NCI-H69 (cell line): ENCODE measurements at regions not wholly inside any gene's neighbourhood (a gene's known extent, or its start where the extent isn't known, plus 50 kb on each side); places are given as distances from the start of the nearest gene placed in this dataset.

Experiments used
- DNase-seq: peaks from one replicate; lab custom pipeline; 2025; lab: John Stamatoyannopoulos, UW

DNA sequence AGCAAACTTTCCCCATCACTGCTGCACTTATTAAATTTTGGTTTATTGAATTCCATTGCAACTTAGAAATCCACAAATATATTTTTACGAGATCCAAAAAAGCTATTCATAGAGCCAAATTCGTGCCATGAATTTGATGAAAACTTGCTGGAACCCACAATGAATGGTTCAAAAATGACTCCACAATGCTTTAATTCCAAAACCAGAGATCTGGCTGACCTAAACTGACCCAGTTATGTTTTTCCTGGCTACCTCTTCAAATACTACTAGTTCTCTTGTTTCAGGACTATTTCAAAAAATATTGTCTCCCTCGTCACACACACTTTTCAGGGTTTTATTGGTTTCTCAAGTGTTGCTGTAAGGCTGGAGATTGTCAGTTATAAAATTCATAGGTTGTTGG, 474.8 kb downstream of the PDGFC start:
- no peak for DNase-seq

DNA sequence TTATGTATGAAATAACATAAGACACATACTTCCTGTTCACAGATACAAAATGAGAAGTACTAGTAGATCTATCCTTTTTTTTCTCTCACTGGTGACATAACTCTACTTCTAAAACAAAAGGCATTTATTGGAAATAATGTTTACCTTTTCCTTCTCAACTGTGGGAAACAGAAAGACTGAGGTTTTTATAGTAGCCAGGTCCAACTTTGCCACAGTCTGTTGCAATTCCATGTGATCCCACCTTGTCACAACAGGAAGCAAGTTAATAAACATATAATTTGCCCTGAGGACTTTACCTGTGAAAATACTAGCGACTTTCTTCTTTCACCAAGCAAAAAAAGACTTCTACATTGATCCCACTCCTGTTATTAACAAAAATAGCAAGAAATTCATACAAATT, 475.8 kb downstream of the PDGFC start:
- DNase-seq = no peak

DNA sequence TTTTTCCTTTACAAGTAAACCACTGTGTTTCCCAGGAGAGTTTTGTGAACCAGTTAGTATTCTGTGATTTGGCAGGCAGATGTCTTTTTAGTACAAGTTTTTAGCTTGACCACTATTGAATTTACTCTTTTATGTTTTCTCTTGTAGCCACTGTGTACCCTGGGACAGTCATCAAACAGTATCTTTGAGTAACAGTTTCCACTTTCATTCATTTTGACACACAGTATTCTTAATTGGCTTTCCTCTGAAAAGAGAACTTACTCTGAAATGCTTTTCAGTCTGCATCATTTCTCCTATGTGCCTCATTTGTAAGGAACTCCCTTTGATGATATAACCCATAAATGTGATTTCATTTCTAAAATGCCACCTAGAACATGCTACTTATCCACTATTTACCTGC, 476.5 kb downstream of the PDGFC start:
- no peak for DNase-seq

DNA sequence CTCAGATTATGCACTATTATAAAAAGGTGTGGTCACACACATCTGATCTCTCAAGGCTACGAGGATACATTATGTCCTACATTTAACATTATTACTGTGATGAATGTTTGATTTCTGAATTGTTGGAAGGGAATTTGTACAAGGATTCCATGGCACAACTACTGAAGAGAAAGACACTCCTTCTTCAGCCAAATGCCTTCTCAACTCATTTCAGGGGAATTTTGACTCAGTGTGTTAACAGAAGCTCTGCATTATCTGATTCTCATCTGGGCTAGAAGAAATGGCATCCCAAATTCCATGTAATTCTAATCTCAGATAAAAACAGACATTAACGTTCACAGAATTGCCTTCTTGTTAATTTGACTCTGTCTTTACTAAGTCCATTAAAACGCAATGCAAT, 477.7 kb downstream of the PDGFC start:
- no peak for DNase-seq

DNA sequence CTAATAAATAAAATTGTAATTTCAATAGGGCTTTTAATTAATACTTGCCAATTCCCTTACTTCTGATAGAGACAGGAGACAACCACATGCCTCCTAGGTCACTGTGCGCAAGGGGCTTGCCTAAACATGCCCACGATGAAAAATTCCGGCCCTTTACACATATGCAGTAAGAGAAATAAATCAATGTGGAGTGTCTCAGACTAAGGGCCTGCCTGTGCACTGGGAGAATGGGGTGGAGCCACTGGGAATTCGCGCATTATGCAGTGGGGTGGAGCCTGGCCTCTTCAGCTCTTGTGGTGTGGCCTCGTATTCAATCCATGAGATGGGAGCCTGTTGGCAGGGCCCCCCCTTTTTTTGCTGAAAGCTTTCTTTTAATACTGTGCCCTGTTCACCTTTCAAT, 484.5 kb downstream of the PDGFC start:
- DNase-seq = no peak

DNA sequence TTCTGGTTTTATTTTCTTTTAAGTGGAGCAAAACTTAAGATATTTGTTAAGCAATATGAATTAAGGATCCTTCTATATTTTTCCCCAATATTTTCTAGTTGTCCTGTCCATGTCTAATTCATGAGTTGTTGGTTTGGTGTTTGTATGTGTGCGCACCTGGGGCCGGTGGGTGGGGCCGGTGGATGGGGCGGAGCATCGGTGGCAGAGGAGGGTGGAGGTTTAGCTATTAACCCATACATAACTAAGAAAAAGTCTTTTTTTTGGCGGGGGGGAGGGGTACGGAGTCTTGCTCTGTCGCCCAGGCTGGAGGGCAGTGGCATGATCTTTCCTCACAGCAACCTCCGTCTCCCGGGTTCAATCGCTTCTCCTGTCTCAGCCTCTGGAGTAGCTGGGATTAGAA, 489.8 kb downstream of the PDGFC start:
- no peak for DNase-seq

DNA sequence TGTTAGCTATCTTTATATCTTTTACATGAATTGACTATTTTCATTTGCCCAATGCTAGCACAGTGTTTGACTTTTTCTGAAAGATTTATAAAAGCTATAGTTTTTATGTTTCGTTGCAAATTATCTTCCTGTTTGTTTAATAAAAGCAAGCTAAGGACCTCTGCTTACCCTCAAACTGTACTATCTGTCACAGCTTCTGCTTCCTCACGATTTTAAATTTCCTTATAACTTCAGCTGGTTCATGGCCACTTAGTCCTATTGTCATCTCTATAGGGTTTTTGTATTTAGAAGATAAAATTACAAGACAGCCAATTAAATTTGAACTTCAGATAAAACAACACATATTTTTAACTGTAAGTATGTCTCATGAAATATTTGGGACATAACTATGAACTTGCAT, 494.0 kb downstream of the PDGFC start:
- no peak for DNase-seq

DNA sequence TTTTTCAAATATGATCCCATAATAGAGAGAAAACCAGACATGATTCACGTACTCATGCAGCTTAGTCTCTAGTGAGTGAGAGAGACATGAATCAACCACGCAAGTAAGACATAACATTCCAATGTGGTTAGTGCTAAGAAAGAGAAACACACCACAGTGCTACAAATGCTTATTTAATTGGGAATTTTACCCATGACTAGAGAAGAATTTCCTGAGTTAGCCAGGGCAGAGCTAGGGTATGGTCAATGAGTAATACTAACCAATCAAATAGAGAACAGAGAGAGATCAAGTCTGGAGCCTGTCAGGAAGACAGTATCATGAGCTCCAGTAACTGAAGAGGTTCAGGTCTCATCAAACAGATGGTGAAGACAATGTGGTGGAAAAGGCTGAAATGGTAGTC, 495.2 kb downstream of the PDGFC start:
- DNase-seq = no peak

DNA sequence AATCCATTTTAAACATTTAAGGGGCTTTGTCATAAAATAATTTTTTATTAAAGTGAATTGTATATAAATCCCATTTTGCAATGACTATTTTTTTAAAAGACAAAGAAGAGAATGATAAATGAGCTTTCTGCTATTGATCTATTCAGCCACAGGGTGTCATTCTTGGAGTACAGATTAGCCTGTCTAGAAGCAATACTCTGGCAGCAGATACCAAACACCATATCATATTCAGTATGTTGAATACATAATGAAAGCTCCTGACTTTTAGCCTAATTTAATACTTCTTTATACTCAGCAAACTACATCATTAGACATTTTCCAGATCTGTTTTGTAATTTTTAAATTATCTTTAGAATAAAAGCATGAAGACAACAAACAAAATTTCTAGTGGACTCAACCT, 496.3 kb downstream of the PDGFC start:
- peak; percentile 1 for DNase-seq

DNA sequence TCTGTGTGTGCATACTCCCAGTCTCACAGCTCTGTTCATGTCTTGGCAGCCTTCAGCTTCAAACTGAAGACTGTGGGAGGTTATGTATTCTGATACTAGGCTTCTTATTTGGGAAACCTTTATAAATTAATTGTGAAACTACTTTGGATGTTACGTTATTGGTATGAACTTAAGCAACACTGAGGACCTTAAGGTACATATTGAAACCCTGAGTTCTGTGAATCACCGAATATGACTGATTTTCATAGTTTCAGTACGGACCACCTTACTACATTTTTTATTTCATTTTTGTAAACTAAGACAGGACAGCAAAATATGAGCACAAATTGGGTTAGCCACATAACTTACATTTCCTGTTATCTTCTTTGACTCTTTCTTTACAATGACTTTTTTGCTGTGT, 498.4 kb downstream of the PDGFC start:
- no peak for DNase-seq

DNA sequence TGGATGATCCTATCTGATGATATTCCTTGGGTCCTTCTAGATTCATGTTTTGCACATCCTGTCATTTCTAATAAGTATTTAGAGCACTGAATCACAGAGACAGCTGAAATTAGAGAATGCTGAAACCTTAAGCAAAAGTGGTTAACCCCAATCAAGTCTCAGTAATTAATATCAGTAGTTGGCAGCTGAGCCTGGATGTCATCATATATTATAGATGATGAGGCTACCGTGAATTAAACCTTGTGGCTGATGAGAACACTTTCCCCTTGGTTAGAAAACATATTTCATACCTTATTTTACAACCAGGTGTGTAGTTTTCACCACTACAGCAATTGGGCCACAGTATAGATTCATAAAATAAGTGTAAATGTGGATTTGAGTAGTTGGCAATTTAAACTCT, 499.0 kb downstream of the PDGFC start:
- DNase-seq = no peak

DNA sequence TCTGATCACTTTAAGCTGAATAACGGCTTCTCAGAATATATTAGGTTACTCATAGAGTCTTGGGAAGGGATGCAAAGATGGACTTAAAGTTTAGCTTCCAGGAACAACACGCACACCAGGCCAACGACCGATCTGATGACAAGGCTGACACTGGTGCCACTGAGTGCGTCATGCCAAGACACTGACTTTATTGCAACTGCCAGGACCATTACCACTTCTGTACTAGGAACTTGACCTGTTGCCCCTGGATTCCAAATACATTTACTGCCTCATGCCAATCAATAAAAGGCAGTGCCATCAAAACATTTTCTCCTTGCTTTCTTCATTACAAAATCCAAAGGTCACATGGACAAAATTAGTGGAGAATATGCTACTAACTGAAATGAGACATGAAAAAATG, 505.9 kb upstream of the CTSO start:
- no peak for DNase-seq

DNA sequence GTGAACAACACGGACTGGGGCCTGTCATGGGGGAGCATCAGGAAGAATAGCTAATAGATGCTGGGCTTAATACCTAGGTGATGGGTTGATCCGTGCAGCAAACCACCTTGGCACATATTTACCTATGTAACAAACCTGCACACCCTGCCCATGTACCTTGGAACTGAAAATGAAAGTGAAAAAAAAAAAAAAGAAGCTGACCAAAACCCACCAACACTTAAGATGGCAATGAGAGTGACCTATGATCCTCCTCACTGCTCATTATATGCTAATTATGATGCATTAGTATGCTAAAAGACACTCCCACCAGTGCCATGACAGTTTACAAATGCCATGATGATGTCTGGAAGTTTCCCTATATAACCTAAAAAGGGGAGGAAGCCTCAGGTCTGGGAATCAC, 503.2 kb upstream of the CTSO start:
- DNase-seq = no peak

DNA sequence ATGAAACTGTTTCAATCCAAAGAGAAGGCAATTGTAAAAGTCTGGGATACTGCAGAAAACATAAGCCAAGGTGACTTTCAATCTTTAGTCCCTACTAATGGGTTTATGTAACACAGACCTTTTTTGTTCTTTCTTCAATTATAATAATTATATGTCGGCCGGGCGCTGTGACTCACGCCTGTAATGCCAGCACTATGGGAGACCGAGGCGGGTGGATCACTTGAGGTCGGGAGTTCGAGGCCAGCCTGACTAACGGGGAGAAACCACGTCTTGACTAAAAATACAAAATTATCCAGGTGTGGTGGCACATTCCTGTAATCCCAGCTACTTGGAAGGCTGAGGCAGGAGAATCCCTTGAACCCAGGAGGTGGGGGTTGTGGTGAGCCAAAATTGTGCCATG, 489.8 kb upstream of the CTSO start:
- DNase-seq = no peak

DNA sequence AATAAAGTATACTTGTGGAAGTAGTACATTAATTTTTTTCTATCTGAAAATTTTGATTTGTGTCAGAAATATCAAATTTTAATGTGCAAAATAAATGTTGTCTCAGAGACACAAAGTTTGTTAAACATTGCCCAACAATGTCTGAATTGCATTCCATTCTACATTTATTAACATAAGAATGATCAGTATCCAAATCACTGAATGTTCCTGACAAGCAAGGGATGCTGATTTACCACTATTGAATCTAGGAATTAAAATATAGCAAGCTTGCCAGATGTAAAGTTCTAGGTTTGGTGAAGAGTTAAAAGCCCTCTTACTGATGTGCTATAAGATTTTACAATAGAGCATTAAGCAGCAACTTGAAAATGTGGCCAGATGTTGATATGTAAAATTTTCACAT, 489.2 kb upstream of the CTSO start:
- DNase-seq = no peak

DNA sequence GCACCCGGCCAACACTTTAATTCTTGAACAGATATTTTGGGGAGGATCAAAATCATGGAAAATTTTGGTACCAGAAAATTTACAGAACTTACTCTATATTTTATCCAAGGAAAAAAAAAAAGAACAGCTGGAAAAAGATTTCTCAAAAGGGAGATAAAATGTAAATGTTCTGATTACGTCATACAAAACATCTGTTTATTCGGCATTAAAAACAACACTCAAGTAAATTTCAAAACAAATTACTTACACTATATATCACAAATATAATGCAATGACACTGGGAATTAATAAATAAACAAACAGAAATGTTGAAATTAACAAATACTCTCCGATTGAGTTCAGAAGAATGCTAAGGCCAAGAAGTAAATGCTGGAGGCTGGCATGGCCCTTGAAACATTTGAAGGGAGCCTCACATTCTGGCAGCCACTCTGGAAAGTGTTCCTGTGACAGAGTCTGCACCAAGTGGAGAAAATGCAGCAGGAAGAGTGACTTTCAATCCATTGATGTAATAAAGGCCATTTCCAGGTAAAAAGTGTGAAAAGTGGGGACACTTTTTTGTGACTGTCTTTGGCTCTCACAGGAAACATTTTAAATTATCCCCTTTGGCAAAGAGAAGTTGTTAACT, 486.0 kb upstream of the CTSO start:
- no peak for DNase-seq

DNA sequence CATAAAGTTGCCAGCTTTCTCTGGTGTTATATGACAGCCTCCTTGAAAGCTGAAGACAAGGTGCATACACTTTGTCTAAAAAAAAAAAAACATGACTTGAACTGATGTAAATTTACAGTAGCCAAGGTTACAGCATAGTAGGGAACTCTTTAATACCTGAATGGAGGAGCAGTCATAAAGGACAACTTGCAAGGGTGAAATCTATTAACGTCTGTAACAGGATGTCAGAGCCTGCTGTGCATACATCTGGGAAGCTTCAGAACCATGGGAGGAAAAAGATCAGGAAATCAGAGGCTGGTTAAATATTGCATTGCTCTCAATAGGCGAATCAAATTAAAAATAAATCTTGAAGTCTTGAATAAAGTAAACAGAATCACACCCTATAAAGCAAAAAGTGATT, 484.0 kb upstream of the CTSO start:
- DNase-seq = no peak

DNA sequence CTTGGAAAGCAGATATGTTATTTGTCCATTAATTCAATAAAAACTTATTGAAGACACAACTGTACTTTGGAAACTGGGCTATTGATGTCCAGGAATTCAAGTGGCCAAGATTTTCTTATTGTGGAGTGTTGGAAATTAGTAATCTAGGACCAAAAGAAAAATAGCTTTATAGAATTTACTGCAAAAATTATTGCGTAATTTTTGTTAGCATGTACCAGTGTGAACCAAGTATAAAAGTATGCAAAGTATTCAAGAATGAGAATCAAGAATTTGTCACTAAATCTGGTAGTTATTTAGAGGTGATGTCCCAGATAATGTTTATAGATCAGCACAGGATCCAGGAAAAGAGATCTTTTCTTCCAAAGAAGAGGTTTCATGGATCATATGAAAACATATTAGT, 468.9 kb upstream of the CTSO start:
- no peak for DNase-seq

DNA sequence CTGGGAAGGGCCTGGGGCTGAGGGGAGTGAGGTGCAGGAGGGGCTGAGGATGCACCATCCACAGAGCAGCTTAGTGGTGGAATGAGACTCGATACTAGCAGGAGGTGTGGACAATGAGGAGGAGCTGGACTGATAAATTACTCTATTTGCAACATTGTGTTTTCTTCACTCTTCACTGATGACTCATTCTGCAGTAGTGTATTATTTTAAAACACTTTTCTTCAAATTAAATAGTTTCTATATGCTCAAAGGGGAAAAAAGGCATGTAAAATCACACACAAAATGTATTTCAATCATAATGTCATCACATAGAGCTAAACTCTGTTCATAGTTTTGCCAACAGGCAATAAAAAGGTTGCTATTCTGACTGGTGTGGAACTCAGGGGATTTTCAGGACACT, 467.0 kb upstream of the CTSO start:
- no peak for DNase-seq

DNA sequence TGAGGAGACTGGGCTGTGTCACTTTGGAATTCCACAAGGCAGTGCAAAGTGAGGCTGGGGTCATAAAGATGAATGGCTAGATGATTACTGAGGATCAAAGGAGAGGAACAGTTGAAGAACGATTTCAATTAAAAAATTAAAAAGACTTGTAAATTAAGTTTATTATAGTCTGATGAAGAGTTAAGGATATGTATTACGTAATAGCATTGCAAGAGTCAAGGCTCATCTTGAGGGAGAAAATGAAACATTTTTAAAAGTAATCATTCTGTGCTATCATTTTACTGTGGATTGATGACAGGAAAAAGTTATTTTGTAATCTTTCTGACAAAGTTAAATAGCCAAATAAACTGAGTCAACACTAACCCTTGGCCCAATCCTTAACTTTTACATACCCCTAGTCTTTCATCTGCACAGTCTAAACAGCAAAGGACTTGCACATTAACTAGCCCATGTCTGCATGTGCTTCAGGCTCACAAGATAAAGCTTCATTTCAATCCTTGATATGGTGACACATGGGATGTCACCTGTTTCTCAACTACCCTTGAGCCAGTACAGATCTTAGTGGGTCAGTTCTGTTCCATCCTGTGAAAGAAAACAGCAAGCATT, 465.5 kb upstream of the CTSO start:
- DNase-seq = no peak

DNA sequence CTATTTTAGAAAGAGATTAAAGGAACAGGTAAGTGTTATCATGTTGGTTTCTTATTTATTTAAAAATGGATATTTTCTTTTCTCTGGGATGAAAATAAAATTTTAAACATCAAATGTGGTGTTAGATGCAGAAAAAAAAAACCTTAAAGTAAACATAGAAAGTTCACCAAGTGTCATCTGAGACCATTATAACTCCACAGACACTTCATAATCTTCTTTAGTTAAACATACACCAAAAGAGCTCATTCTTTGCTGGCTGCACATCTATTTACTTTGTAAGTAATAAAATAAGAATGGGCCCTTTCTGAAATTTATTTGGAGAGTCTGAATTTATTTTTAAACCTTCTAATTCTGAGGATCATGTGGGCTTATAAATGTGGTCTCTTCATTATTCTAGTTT, 460.7 kb upstream of the CTSO start:
- no peak for DNase-seq

DNA sequence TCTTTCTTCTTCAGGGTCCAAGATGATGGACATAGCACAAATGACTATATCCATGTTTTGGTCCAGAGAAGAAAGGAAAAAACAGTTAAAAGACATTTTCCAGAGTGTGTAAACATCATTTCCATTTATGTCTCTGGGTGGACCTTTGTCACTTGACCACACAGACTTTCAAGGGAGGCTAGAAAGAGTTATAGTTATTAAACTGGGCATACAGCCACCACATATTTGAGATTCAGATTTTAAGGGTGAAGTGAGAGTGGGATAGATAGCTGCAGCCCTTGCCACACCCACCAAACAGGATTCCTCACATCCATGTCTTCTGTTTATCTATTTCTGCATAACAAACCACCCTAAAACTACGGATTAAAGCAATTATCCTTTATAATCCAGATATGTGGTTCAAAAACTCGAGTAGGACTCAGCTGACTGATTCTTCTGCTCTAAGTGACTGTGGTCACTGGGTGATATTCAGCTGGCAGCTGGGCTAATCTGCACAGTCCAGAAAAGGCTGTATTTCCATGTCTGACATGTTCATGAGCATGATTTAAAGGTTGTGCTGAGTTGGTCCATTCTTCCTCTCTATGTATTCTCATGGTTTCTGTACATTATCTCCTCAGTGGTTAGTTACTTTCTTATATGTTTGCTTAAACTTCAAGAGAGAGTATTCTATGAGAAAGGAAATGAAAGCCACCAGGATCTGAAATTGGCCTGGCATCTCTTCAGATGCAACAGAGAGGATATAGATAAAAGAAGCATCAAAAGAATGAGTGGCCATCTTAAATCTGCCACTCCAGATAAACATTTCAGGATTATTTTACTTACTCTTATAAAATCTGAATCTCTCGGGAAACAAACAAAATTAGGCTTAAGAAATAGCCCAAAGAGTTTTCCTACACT, 459.8 kb upstream of the CTSO start:
- no peak for DNase-seq

DNA sequence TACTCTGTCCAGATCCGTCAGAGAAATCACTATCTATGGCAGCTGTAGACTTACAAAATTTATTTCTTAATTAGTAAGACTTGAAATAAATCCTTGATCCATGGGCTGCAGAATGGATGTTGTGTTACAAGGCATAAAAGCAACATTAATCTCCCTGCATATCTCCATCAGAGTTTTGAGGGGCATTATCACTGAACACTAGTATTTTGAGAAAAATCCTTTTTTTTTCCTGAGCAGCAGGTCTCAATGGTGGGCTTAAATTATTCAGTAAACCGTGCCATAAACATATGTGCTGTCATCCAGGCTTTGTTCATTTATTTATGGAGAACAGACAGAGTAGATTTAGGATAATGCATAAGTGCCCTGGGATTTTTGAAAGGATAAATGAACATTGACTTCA, 457.9 kb upstream of the CTSO start:
- DNase-seq = no peak

DNA sequence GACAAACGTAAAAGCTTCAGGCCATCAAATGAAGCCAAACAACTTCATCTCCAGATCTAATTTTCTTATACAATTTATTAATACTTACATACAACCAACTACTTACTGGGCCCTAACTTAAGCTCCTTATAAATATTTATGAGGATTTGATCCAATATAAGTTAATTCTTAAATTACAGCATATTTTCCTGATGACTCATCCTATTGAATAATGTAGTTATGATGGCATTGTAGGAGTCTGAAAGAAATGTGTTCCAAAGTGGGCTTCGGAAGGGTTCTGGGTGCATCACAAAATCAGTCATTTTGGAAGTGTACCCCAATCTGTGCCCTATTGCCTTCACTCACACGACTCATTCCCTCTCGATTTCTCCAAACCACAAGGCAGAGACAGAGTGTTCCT, 455.1 kb upstream of the CTSO start:
- DNase-seq = no peak
